Astrocyte of the cerebellum (primary cell): ENCODE measurements at regions not wholly inside any gene's neighbourhood (a gene's known extent, or its start where the extent isn't known, plus 50 kb on each side); places are given as distances from the start of the nearest gene placed in this dataset.

ENCODE experiments used
- DNase-seq: peaks from one replicate; pipeline ENCODE4 v3.0.0-alpha.2; 2011; ENCODE audit warnings: low read depth
- H3K4me3 ChIP-seq: 2 replicates; pipeline ENCODE4 v1.5.1; 2011; ENCODE audit warnings: mild to moderate bottlenecking, low read depth, low read length, moderate library complexity
- CTCF ChIP-seq: IDR thresholded peaks from 2 replicates; pipeline ENCODE4 v1.5.1; 2012; ENCODE audit warnings: low read length, low read depth, moderate library complexity, mild to moderate bottlenecking; ENCODE audit errors: missing control alignments
- in situ Hi-C: cut with HindIII; loops from 2 replicates; pipeline ENCODE4 v1.10.0; 2017; ENCODE audit warnings: low sequenced_read_pairs

GRCh38 chr12:91307957-91308670 is 125.5 kb upstream of the DCN start:
- H3K4me3 ChIP-seq, result no peak overlapping the region
- no peak for TF ChIP-seq CTCF
- in situ Hi-C loops, result no loop called here
- DNase-seq, result no peak

- TF ChIP-seq CTCF, result no peak
- no peak for DNase-seq
- H3K4me3 ChIP-seq, result no peak overlapping the region
- in situ Hi-C loops, result no loop called here
These were observed 107.7 kb upstream of the DCN start for GRCh38 chr12:91290354-91290753.

- no peak overlapping the region for H3K4me3 ChIP-seq
- no peak for DNase-seq
- no peak for TF ChIP-seq CTCF
- in situ Hi-C loops, result no loop called here
These were observed 107.3 kb upstream of the DCN start for GRCh38 chr12:91289906-91290305.

GRCh38 chr12:91289072-91289471 is 106.5 kb upstream of the DCN start:
- in situ Hi-C loops, result no loop called here
- DNase-seq, result no peak
- H3K4me3 ChIP-seq, result no peak overlapping the region
- no peak for TF ChIP-seq CTCF

- no peak for DNase-seq
- H3K4me3 ChIP-seq, result no peak overlapping the region
- no peak for TF ChIP-seq CTCF
- in situ Hi-C loops, result no loop called here
These were observed 105.1 kb upstream of the DCN start for GRCh38 chr12:91287753-91288152.

GRCh38 chr12:91278126-91278525 is 95.5 kb upstream of the DCN start:
- DNase-seq, result no peak
- H3K4me3 ChIP-seq, result no peak overlapping the region
- TF ChIP-seq CTCF, result no peak
- in situ Hi-C loops, result no loop called here
